ENCODE measurements at regions not wholly inside any gene's neighbourhood (a gene's known extent, or its start where the extent isn't known, plus 50 kb on each side); places are given as distances from the start of the nearest gene placed in this dataset.

DNA sequence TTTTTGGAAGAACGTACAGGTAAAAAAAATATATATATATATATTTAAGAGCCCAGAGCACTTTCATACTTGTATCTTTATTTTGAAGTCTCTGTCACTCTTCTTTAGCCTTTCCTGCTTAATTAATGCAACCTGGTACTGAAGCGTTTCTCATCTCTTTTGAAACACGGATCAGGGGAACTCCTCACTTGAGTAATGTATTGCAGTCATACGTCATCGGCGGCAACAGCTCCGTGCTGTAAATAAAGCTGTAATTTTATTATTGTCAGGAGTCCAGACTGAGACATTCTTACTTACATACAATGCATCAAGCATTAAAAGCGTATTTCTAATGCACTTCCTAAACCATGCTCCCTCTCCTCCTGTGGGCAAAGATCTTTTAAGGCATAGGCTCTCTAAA, 514.7 kb downstream of the SOX11 start:
- DNase-seq (ENCODE audit: low spot score): no peak

DNA sequence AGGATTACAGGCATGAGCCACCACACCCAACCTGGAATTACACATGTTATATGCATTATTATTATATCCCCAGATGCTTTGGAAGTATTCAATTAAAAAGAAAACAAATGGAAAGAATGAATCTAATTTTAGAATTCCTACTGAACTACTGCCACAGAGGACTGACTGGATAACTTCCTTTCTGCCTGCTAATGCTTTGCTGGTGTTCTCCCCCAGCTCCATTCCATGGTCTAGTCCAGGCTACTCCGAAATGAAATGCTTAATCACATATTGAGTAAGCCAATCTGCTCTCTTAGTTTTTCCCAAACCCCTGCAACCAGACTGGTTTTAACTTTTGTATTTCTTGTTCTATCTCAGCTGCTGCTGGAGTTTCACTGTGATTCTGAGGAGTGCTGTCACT, 519.1 kb downstream of the SOX11 start:
- DNase-seq (ENCODE audit: low spot score): no peak

DNA sequence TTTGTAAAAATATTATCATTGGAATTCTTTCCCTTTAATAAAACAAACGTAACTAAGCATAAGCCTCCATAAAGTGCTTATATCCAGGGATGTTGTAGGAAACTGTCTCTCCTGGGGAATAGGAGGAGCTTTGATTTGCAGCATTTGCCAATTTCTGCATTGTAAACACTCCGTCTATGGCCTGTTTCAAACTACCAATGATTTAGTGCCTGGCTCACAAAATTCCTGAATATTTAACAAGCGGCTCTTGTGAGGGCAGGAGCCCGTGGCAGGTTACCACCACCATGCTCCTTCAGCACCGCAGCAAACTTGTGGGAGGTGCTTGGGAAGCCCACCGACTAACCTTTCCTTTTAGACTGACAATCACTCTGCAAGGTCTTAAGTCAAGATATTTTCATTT, 520.3 kb downstream of the SOX11 start:
- no peak for DNase-seq (ENCODE audit: low spot score)

DNA sequence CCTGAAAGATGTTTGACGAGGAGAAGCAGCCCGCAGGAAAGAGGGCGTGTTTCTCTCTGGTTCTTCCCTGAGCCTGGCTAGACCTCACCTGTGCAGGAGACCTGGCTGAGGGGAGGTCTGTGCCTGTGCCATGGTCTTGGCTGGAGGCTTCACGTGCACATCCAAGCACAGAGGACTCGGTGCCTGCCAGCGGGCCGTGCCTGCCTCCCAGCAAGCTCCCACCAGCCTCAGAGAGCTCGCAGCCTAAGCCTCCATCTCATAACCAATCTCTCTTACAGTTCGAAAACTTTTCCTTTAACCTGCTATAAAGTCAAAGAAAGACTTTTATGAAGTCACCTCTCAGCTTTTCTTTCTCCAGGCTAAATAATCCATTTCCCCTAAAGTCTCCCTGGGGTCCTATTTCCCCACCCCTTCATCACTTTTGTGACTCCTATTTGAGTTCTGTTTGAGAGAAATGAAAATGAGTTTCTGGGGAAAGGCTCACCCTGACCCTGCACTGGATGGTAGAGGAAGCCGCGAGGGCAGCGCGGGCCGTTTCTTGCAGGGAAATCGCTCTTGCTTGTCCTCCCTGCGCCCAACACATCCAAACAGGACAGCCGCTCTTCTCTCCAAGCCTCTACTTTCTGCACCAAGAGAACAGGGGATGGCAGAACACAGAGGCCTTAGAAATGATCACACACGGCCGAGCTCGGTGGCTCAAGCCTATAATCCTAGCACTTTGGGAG, 521.0 kb downstream of the SOX11 start:
- DNase-seq (ENCODE audit: low spot score): no peak

DNA sequence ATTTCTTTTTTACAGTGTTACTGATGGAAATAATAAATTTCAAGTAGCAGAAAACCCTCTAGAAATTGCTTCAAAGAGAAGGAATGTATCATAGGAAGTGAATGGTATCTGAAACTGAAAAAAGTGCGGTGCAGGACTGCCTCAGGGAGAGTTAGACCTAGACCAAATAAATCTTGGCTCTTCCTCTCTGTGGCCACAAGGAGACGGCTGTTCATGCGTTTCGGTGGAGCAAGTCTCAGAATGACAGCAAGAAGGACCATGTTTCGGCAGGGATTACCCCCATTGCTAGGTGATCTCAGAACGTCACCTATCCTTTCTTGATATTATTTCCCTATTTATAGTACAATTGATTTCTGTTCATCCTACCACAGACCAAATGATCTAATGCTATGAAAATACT, 522.3 kb downstream of the SOX11 start:
- no peak for DNase-seq (ENCODE audit: low spot score)

DNA sequence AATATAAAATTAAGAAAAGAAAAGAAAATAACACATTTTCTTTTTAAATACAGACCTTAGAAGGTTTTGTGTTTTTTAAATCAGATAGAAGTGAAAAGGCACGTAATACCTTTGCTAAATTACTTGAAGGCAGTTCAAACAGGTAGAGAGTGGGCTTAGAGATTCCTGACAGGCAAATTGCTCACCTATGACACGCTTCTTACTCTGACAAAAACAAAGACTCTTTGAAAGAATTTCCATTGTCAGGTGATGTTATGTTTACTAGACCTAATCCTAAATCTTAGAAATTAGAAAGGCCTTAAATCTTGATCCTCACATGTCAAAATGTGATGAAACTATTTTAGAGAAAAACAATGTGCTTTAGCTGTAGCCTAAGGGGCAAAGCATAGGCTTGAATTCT, 522.9 kb downstream of the SOX11 start:
- no peak for DNase-seq (ENCODE audit: low spot score)

DNA sequence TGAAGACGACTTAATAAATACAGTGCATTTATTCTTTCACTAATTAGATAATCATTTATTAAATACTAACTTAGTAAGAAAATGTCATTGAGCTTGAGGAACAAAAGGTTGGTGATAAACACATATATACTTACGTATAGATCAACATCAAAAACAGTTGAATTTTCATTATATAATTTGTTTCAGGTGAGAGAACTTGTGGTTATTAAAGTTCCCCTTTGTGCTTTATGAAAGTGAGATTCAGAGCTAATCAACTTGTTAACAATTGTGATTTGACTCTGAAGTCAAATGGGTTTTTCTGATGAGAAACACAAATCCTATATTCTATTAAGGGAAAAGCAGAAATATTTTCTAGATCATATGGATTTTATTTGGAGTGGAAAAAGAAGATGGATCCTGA, 524.0 kb downstream of the SOX11 start:
- no peak for DNase-seq (ENCODE audit: low spot score)

DNA sequence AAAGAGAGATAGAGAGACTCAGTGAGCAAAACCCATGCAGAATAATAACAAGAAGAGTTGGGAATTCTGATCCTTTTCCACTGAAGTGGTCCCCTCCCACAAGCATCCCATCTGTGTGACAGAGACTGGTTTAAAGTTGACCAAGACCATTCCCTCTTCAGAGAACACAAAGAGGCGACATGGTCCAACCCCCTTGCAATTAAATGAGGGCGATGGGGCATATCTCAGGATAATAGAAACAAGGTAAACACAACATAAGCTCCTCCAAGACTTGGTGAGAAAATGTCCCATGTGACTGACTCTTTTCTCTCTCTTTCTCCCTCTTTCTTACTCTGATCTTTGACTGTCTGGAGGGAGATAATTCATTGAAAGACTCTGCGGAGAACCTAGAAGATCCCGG, 526.7 kb downstream of the SOX11 start:
- DNase-seq (ENCODE audit: low spot score): no peak

DNA sequence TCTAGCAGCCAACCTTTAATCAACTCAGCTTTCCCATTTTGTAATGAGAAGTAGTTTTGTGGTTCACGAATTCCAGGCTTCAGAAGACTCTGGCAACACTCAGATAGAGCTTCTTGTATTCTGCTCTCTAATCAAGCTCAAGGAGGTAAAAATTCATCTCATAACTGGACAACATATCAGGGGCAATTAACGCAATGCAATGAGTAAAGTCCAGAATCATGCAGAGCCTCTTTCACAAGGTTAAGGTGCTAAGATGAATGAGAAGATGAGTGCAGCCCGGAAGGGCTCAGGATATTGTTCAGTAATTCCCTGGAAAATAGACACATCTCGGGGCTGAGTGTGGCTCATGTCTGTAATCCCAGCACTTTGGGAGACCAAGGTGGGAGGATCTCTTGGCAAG, 527.7 kb downstream of the SOX11 start:
- DNase-seq (ENCODE audit: low spot score): no peak

DNA sequence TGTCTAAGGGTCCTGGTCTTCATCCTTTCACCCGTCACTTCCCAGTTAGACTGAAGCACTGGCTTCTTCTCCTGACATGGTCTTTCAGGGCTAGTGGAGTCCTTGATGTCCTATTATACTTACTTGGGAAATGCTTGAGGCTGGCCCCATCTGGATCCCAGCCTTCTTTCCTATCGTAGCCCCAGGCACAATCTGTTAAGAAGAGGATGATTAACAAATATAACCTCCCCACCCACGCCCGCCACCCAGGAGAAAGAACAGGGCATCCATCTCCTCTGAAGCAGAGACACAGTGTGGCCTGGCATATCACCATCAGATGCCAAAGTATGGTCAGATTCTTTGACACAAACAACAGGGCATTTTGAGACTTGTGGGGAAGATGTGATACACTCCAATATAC, 530.1 kb downstream of the SOX11 start:
- DNase-seq (ENCODE audit: low spot score): no peak

DNA sequence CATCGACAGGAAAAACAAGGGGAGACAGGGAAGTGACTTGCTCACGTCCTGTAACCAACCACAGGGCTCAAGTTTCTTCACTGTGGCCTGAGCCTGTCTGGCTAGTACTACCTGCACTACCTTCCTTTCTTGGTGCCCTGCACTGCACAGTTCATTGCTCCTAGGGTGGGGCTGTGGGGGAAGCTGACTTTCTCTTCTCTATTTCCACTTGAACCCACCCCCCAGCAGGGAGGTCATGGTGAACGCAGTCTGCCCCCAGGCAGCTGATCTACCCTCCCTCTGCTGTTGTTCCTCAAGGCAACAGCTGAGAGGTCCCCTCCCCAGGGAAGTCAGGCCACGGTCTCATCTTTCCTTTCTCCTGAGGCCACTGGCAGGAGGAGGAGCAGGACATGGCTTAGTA, 532.1 kb downstream of the SOX11 start:
- no peak for DNase-seq (ENCODE audit: low spot score)

DNA sequence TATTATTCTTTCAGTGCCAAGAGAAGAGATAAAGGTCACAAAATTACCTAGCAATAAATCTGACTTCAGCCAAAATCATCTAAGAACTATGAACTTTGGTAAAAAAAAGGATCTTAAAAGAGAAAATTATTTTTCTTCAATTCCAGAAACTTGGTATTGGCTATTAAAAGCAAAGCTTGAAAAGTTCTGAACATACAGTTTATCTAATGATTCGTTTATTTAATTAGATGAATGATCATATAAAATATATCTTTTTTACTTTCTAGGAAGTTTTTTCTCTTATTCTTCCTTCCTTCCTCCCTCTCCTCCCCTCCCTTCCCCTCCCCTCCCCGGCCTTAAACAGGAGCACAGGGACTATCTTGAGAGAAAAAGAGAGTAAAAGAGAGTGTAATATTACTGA, 536.1 kb downstream of the SOX11 start:
- DNase-seq (ENCODE audit: low spot score): no peak

DNA sequence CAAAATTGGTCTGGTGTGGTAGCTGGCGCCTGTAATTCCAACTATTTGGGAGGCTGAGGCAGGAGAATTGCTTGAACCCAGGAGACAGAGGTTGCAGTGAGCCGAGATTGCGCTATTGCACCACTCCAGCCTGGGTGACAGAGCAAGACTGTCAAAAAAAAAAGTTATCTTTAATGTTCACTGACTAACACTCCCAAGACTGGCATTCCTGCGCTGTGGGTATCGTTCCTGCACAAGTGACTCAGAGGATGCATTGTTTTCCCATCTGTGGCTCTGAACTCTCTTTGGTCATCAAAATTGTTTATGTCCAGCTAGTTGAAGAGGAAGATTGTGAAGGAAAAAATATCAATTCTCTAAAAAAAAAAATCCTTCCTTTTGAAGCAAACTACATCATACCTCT, 539.0 kb downstream of the SOX11 start:
- no peak for DNase-seq (ENCODE audit: low spot score)

DNA sequence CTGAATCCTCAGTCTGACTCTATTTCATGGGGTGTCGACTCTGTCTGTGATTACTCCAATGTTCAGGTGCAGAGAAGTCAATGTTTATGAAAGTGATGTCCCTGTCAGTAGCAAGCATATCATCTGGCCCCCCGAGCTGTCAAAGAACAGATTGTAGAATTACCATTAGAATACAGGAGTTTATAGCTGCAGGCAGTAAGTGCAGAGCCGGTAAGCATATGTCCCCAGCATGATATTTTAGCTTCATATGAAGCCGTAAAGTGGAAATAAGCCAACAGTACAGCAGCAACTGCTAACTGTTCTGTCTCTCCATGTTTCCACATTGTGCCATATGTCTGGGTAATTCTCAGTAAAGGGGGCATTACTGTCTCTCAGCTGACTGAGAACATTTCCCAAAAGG, 541.8 kb downstream of the SOX11 start:
- no peak for DNase-seq (ENCODE audit: low spot score)

DNA sequence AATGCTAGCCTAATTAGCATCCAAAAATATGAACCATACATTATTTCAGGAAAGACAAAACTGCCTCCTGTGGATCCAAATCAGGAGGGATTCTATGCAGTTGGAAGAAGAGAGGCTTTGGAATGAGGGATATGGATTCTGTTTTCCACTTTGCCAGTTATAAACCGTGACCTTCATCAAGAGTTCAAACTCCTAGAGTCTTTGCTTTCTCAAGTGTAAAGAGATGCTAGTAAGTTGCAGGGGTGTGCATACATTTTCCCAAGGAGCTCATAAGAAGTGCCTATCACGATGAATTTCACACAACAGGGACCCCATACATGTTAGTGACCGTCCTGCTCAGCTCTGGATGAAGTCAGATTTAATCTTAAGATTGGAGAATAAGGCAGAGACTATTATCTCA, 542.5 kb downstream of the SOX11 start:
- no peak for DNase-seq (ENCODE audit: low spot score)

DNA sequence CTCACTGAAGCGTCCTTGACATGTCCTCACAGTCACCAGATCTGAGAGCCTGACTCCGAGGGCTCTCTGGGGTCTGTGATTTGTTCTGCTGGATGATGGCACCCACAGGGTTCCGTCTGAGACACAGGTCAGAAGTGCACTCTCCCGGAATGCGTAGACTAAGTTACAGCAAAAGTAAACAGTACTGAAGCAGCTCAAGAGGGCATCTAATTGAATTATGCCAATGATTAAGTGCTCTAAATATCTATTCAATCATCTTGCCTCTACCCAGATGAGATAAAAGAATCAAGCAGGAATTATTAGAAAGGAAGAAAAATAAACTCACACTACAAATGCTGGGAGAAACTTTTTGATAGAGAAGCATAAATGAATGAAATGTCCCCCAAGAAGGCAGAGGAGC, 544.1 kb downstream of the SOX11 start:
- no peak for DNase-seq (ENCODE audit: low spot score)

DNA sequence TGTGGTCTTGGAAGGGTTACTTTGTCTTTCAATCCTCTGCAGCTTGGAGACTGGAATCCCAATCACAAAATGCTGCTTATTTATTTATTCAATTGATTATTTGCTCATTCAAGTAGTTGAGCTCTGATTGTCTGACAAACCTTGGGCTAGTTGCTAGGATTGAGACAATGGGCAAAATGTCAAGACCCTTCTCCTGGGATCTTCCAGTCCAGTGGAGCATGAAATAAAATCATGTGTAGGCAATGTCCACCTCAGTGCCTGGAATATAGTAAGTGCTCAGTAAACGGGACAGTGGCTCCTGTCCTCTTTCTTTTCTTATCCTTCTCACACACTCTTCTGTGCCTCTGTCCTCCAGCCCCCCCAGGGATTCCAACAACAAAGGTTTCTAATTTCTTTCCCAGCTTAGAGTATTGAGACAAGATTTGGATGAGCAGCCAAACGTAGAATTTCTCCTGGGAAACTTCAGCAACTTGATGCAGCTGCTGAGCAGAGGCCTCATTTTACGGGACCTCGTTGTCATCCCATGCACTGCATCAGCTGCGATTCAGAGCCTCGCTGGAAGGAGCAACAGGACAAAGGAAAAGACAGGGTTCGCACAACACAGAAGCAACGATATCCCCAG, 545.0 kb downstream of the SOX11 start:
- DNase-seq (ENCODE audit: low spot score): no peak

DNA sequence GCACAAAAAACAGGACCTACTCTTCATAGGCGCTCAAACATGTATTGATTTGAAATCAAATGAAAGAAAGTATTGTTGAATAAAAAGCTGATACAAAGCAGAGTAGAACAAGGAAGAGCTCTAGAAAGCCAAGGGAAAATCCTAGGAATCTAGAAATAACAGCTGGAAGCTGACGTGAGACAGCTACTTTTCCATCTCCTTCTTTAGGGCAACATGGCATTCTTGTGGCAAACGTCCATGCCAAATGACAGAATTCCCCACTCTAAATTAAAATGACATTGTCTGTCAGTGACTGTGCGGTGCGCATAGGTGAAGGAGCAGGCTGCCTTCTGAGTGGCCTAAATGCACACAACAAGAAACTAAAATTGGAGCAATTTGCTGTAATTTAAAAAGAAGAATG, 557.4 kb downstream of the SOX11 start:
- no peak for DNase-seq (ENCODE audit: low spot score)

DNA sequence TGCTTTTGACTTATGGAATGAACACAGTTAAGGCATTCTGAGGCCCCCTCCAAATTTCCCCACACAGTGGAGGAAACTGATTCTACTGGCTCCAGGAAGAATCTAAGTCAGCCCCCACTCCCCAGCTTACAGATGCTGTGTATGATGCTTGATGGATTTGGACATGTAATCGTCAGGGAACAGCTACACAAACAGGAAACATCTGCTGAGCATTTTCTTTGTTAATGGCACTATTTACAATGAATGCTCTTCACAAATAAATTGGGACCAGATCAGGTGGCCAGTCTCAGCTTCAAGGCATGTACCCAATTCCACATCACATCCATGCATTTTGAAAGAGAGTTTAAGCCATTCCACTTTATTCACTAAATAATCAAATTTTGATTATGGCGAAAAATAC, 562.3 kb downstream of the SOX11 start:
- DNase-seq (ENCODE audit: low spot score): no peak

DNA sequence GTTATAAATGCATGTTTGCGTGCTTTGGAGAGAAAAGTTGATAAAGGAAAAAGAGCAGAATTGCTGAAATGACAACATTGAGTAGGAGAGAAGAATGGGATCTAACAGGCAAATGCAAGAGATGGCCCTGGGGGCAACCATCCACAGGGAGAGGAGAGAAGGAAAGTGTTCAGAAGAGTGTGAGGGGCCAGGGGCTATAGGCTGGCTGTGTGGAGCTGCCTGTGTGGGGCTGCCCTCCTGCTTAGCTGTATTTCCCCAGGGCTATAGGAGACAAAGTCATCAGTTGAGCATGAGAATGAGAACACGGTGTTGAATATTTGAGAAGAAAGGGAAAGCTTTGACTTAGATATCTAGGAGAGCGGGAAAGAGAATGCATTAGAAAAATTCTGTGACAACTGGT, 572.0 kb downstream of the SOX11 start:
- no peak for DNase-seq (ENCODE audit: low spot score)

DNA sequence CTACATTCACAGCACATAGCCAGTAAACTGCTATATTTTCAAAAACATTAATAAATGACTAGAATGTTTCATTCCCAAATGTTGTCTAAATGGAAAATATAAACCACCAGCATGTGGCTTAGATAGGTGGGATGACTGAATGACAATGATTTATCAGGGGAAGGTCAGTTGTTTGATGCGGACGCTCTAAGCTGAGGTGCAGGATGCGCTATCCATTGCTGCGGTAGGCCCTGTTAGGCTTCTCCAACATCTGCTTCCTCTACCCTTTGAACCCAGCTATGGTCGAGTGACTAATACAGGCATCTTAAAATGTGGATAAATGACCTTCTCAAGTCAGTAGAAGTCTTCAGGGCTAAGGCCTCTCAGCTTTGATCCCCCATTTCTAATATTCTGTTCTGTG, 584.2 kb downstream of the CMPK2 start:
- no peak for DNase-seq (ENCODE audit: low spot score)

DNA sequence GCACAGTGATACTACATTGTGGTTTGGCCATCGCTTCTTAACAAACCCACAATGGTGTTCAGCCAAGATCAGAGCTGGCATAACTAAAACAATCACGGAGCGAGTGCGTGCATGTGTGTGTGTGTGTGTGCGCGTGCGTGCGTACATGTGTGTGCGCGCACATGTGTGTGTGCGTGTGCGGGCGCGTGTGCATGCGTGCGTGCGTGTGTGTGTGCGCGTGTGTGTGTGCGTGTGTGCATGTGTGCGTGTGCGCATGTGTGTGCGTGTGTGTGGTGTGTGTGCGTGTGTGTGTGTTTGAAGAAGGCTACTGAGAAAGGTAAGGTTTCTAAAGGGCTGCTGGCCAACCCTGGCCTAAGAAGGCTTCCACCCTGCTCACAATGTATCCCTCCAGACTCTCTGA, 582.4 kb downstream of the CMPK2 start:
- DNase-seq (ENCODE audit: low spot score): no peak

DNA sequence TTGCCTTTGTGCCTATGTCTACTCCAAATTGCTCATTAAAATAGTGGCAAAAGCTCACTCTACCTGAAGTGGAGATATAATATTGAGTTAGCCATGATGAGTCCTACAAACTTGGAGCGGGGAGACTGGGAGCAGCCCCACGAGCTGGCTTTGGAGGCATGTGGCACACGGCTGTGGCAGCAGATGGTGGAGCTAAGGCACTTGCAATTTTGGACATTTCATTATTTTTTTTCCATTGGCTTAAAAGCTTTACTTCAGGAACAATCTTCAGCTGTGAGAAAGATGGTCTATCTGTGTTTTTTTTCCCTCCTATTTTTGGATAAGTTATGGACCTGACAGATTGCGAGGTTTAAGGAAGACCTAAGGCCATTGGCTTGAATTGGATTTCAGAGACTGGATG, 578.3 kb downstream of the CMPK2 start:
- DNase-seq (ENCODE audit: low spot score): no peak

DNA sequence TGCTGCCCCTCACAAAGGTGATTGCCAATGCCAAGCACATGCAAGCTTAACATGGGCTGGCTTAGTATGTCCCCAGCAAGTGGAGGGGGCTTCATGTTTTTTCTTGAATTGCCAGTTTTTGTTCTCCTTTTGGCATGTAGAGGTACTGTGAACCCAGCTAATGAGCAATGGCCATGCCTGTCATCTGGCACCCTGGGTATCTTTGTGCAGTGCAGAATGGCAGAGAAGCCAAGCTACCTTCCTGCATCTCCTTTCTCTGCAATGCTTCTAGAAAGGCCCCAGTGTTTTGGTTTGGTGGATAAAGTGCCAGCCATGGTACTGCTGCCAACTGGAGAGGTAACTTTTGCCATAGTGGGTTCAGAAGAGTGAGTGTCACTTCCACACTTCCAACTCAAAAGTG, 576.9 kb downstream of the CMPK2 start:
- no peak for DNase-seq (ENCODE audit: low spot score)
